H1 (cell line): ENCODE measurements at regions not wholly inside any gene's neighbourhood (a gene's known extent, or its start where the extent isn't known, plus 50 kb on each side); places are given as distances from the start of the nearest gene placed in this dataset.

Experiments used
- CTCF ChIA-PET: fragments of 300-600 bp; sonication (Branson Sonifier 250); formaldehyde crosslinking; loops from one replicate; lab custom pipeline; 2021; ENCODE audit not compliant: partially characterized antibody; lab: Charles Lee
- POLR2A ChIA-PET: fragments of 300-600 bp; sonication (Branson Sonifier 250); formaldehyde crosslinking; loops from one replicate; lab custom pipeline; 2021; ENCODE audit warnings: inconsistent platforms; ENCODE audit not compliant: partially characterized antibody; lab: Charles Lee
- DNase-seq, 2 experiments: peaks; one replicate each; pipeline versions ENCODE4 v3.0.0 to v3.0.0-alpha.2; 2010 to 2022; ENCODE audit warnings: low spot score in 2 of 2, low read depth in 1 of 2, mixed read lengths in 1 of 2
- FAIRE-seq: peaks from 2 replicates; lab custom pipeline; 2011; peaks lifted over from hg19 to GRCh38; lab: Jason Lieb, UNC
- H2AFZ ChIP-seq: 2 replicates; pipeline ENCODE4 v1.8.1; 2012; ENCODE audit warnings: low read length, inconsistent platforms
- H2AK5ac ChIP-seq: 2 replicates; pipeline ENCODE4 v1.6.1; 2013; ENCODE audit warnings: low read depth, low read length
- H2BK120ac ChIP-seq: replicated peaks from 2 replicates; pipeline ENCODE3; 2013; ENCODE audit warnings: low read depth, low read length, inconsistent platforms
- H2BK12ac ChIP-seq: 2 replicates; pipeline ENCODE4 v1.6.1; 2013; ENCODE audit warnings: low read depth, low read length
- H2BK15ac ChIP-seq: 2 replicates; pipeline ENCODE4 v1.6.1; 2013; ENCODE audit warnings: low read length
- H2BK20ac ChIP-seq: 2 replicates; pipeline ENCODE4 v1.6.1; 2013; ENCODE audit warnings: low read length
- H2BK5ac ChIP-seq: 2 replicates; pipeline ENCODE4 v1.6.1; 2013; ENCODE audit warnings: low read depth, low read length
- H3K14ac ChIP-seq: 2 replicates; pipeline ENCODE4 v1.6.1; 2013; ENCODE audit warnings: inconsistent platforms; ENCODE audit not compliant: insufficient read length
- H3K18ac ChIP-seq: 2 replicates; pipeline ENCODE4 v1.6.1; 2013; ENCODE audit warnings: low read length; ENCODE audit errors: extremely low read depth
- H3K23ac ChIP-seq: 2 replicates; pipeline ENCODE4 v1.6.1; 2013; ENCODE audit warnings: inconsistent platforms; ENCODE audit not compliant: insufficient read length
- H3K23me2 ChIP-seq: 2 replicates; pipeline ENCODE4 v1.6.1; 2013; ENCODE audit warnings: low read depth, low read length
- H3K27ac ChIP-seq: 2 replicates; pipeline ENCODE4 v1.6.1; 2011; ENCODE audit warnings: low read depth, low read length, inconsistent platforms
- H3K27me3 ChIP-seq, 4 experiments: replicated peaks in 1 of 4; 1 replicate in 1 of 4; 2 replicates in 3 of 4; pipeline versions ENCODE4 v1.6.1 to v1.8.1; 2011 to 2013; ENCODE audit warnings: low read length in 3 of 4, mild to moderate bottlenecking in 3 of 4, inconsistent platforms in 2 of 4, mixed read lengths in 2 of 4, moderate library complexity in 1 of 4; ENCODE audit not compliant: control insufficient read depth in 3 of 4, insufficient read depth in 3 of 4; ENCODE audit errors: extremely low read depth in 1 of 4
- H3K36me3 ChIP-seq, 4 experiments: 2 replicates each; pipeline versions ENCODE4 v1.6.1 to v1.8.1; 2011 to 2013; ENCODE audit warnings: mild to moderate bottlenecking in 4 of 4, low read length in 3 of 4, moderate library complexity in 2 of 4, control low read depth in 1 of 4, inconsistent platforms in 1 of 4; ENCODE audit not compliant: insufficient read depth in 4 of 4, control insufficient read depth in 2 of 4
- H3K4ac ChIP-seq: replicated peaks from 2 replicates; pipeline ENCODE3; 2013; ENCODE audit warnings: low read length, low read depth, mixed read lengths, inconsistent platforms; ENCODE audit not compliant: insufficient read length
- H3K4me1 ChIP-seq, 4 experiments: replicated peaks in 1 of 4; 1 replicate in 1 of 4; 2 replicates in 3 of 4; pipeline versions ENCODE4 v1.6.1 to v1.8.1; 2011 to 2013; ENCODE audit warnings: low read length in 3 of 4, inconsistent platforms in 2 of 4, mixed read lengths in 1 of 4; ENCODE audit not compliant: insufficient read depth in 4 of 4, control insufficient read depth in 3 of 4
- H3K4me2 ChIP-seq, 2 experiments: 2 replicates each; pipeline versions ENCODE4 v1.6.1 to v1.8.1; 2011 to 2013; ENCODE audit warnings: low read depth in 2 of 2, low read length in 2 of 2, control low read depth in 1 of 2, inconsistent platforms in 1 of 2, mild to moderate bottlenecking in 1 of 2; ENCODE audit not compliant: insufficient read depth in 1 of 2
- H3K4me3 ChIP-seq, 4 experiments: fragments of 200-600, 300-600 bp in 1 of 4; sonication (generic), shearing (Covaris generic), sonication (Bioruptor Twin) in 1 of 4; 2 replicates each; pipeline versions ENCODE4 v1.5.1 to v1.8.1; 2011 to 2016; ENCODE audit warnings: low read length in 4 of 4, low read depth in 3 of 4, control low read depth in 2 of 4, inconsistent platforms in 2 of 4, mild to moderate bottlenecking in 2 of 4, mixed read lengths in 1 of 4, moderate library complexity in 1 of 4; ENCODE audit not compliant: insufficient read depth in 2 of 4; ENCODE audit errors: extremely low read depth in 1 of 4
- H3K56ac ChIP-seq: replicated peaks from 2 replicates; pipeline ENCODE3; 2013; ENCODE audit warnings: low read depth, mild to moderate bottlenecking, mixed read lengths, low read length, inconsistent platforms; ENCODE audit not compliant: insufficient read length
- H3K79me1 ChIP-seq: 2 replicates; pipeline ENCODE4 v1.6.1; 2013; ENCODE audit warnings: low read depth, low read length, control low read depth
- H3K79me2 ChIP-seq, 2 experiments: 2 replicates each; pipeline versions ENCODE4 v1.6.1 to v1.8.1; 2012 to 2013; ENCODE audit warnings: low read length in 2 of 2, mild to moderate bottlenecking in 2 of 2, inconsistent platforms in 1 of 2; ENCODE audit not compliant: insufficient read depth in 2 of 2, control insufficient read depth in 1 of 2
- H3K9ac ChIP-seq, 4 experiments: replicated peaks in 1 of 4; 1 replicate in 1 of 4; 2 replicates in 3 of 4; pipeline versions ENCODE4 v1.6.1 to v1.8.1; 2011 to 2013; ENCODE audit warnings: low read depth in 3 of 4, low read length in 3 of 4, control low read depth in 2 of 4, mild to moderate bottlenecking in 2 of 4, moderate library complexity in 2 of 4, inconsistent platforms in 1 of 4; ENCODE audit errors: extremely low read depth in 1 of 4
- H3K9me3 ChIP-seq, 2 experiments: 2 replicates each; pipeline versions ENCODE4 v1.6.1 to v1.8.1; 2012 to 2013; ENCODE audit warnings: mild to moderate bottlenecking in 2 of 2, moderate library complexity in 2 of 2, control low read depth in 1 of 2, inconsistent platforms in 1 of 2, low read depth in 1 of 2, low read length in 1 of 2, mixed read lengths in 1 of 2; ENCODE audit not compliant: insufficient read depth in 2 of 2
- H4K20me1 ChIP-seq, 2 experiments: replicated peaks in 1 of 2; 2 replicates each; pipeline versions ENCODE3 to v1.8.1; 2011 to 2013; ENCODE audit warnings: inconsistent platforms in 2 of 2, low read length in 2 of 2, mild to moderate bottlenecking in 1 of 2; ENCODE audit not compliant: insufficient read depth in 2 of 2, control insufficient read depth in 1 of 2
- H4K5ac ChIP-seq: 2 replicates; pipeline ENCODE4 v1.6.1; 2013; ENCODE audit warnings: low read length, low read depth, mixed read lengths, inconsistent platforms; ENCODE audit not compliant: insufficient read length
- H4K8ac ChIP-seq: 2 replicates; pipeline ENCODE4 v1.8.0; 2013; ENCODE audit warnings: mild to moderate bottlenecking, moderate library complexity, low read length, inconsistent platforms; ENCODE audit not compliant: insufficient read depth; ENCODE audit errors: extremely low read depth
- H4K91ac ChIP-seq: replicated peaks from 2 replicates; pipeline ENCODE3; 2013; ENCODE audit warnings: low read length, mixed read lengths, inconsistent platforms; ENCODE audit not compliant: insufficient read length
- BACH1 ChIP-seq: IDR thresholded peaks from 2 replicates; pipeline ENCODE4 v1.6.1; 2012; ENCODE audit warnings: low read length, improper control_type of control experiment
- BRCA1 ChIP-seq: IDR thresholded peaks from 2 replicates; pipeline ENCODE4 v1.6.1; 2012; ENCODE audit warnings: low read depth, low read length, improper control_type of control experiment
- CHD1 ChIP-seq: IDR thresholded peaks from 2 replicates; pipeline ENCODE4 v1.6.1; 2012; ENCODE audit warnings: low read depth, low read length, improper control_type of control experiment
- KDM5A ChIP-seq: fragments of 200-600 bp; IDR thresholded peaks from 2 replicates; pipeline ENCODE4 v1.7.1; 2012; ENCODE audit warnings: mild to moderate bottlenecking, low read length, inconsistent platforms, mixed read lengths
- RAD21 ChIP-seq, 2 experiments: IDR thresholded peaks in 1 of 2; conservative IDR thresholded peaks in 1 of 2; 2 replicates each; pipeline ENCODE4 v1.6.1; 2011; ENCODE audit warnings: low read depth in 2 of 2, low read length in 2 of 2, improper control_type of control experiment in 1 of 2, inconsistent platforms in 1 of 2, mild to moderate bottlenecking in 1 of 2, moderate library complexity in 1 of 2
- SIN3A ChIP-seq, 2 experiments: IDR thresholded peaks in 1 of 2; conservative IDR thresholded peaks in 1 of 2; 2 replicates each; pipeline ENCODE4 v1.6.1; 2011 to 2012; ENCODE audit warnings: low read length in 2 of 2, improper control_type of control experiment in 1 of 2, low read depth in 1 of 2, mild to moderate bottlenecking in 1 of 2
- SIRT6 ChIP-seq: IDR thresholded peaks from one replicate; pipeline ENCODE4 v1.7.1; 2012; ENCODE audit warnings: low read length, inconsistent platforms
- TAF1 ChIP-seq: IDR thresholded peaks from 2 replicates; pipeline ENCODE4 v1.6.1; 2011; ENCODE audit warnings: mild to moderate bottlenecking, low read depth, low read length
- WGBS, 2 experiments: shearing (Covaris generic) in 1 of 2; methylation state at CpG; one replicate each; pipeline versions ENCODE4 v1.1.6 to v1.1.7; 2013 to 2015; ENCODE audit warnings: low lambda C conversion rate in 2 of 2, mixed read lengths in 2 of 2, inconsistent platforms in 1 of 2, low coverage in 1 of 2, missing lambda C conversion rate in 1 of 2; ENCODE audit not compliant: insufficient replicate concordance in 2 of 2, insufficient coverage in 1 of 2, insufficient read length in 1 of 2; ENCODE audit errors: extremely low coverage in 1 of 2, missing lambda C conversion rate in 1 of 2; 5-methylcytosine and 5-hydroxymethylcytosine counted together
- TF ChIP-seq, protein P1 (sequence below): IDR thresholded peaks from 2 replicates; pipeline ENCODE4 v1.6.1; 2012; ENCODE audit warnings: inconsistent platforms

GRCh38 chr12:63047146-63047545 is 103.9 kb downstream of the AVPR1A start:
- no peaks in the 10 kb centered on the region for H3K79me1 ChIP-seq
- no peaks in the 10 kb centered on the region for H3K4me1 ChIP-seq
- no peak overlapping the region for H2BK20ac ChIP-seq
- no peaks in the 10 kb centered on the region for H3K79me2 ChIP-seq
- WGBS, 2 experiments: 0% methylated on average over 1 of the region's 1 CpG; no CpG with 5 or more reads in 1 of the 2 experiments
- H3K4me3 ChIP-seq: no peak overlapping the region
- H2BK120ac ChIP-seq: no peak overlapping the region
- H4K91ac ChIP-seq: no peak overlapping the region
- ChIA-PET POLR2A (no interaction called here), CTCF (interaction anchor here (0.7 to 1.6 kb wide), 2 partner anchors 12 to 21 kb away, joined by 3 to 5 read pairs; no protein-coding TSS in a partner anchor)
- no peak overlapping the region for H2BK5ac ChIP-seq
- no peaks in the 10 kb centered on the region for H4K20me1 ChIP-seq
- H4K8ac ChIP-seq: no peak overlapping the region
- H4K5ac ChIP-seq: no peak overlapping the region
- no peaks in the 10 kb centered on the region; the same call in 1 of the 2 replicates for H3K23me2 ChIP-seq
- H2BK12ac ChIP-seq: no peak overlapping the region
- no peak overlapping the region for H3K56ac ChIP-seq
- no peak for DNase-seq
- H2AK5ac ChIP-seq: no peak overlapping the region
- no peak for TF ChIP-seq TAF1
- no peak for TF ChIP-seq RAD21 (IDR thresholded peaks at IDR 0.05 in 1 of 2, conservative IDR thresholded peaks at IDR 0.05 in 1 of 2; ENCODE audit: low read depth in 2 of 2, low read length in 2 of 2)
- no peak for TF ChIP-seq CHD1
- TF ChIP-seq KDM5A: no peak
- no peak for TF ChIP-seq BACH1
- no peak for TF ChIP-seq SIRT6
- TF ChIP-seq BRCA1: no peak
- no peak for TF ChIP-seq SIN3A (conservative IDR thresholded peaks at IDR 0.05 in 1 of 2, IDR thresholded peaks at IDR 0.05 in 1 of 2; ENCODE audit: low read depth in 1 of 2, low read length in 2 of 2)
- TF ChIP-seq, protein P1, sequence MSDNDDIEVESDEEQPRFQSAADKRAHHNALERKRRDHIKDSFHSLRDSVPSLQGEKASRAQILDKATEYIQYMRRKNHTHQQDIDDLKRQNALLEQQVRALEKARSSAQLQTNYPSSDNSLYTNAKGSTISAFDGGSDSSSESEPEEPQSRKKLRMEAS: no peak
- no peak overlapping the region for H3K4me2 ChIP-seq
- H3K27ac ChIP-seq: no peak overlapping the region
- H2AFZ ChIP-seq: no peak overlapping the region
- no peak overlapping the region for H3K23ac ChIP-seq
- H2BK15ac ChIP-seq: no peak overlapping the region
- no peak overlapping the region for H3K4ac ChIP-seq
- no peak for FAIRE-seq
- H3K27me3 ChIP-seq: no peaks in the 10 kb centered on the region
- no peak overlapping the region for H3K14ac ChIP-seq
- no peaks in the 10 kb centered on the region for H3K9me3 ChIP-seq
- H3K36me3 ChIP-seq: no peaks in the 10 kb centered on the region
- no peak overlapping the region for H3K9ac ChIP-seq
- no peak overlapping the region for H3K18ac ChIP-seq
